WTC11 (cell line): ENCODE measurements at regions not wholly inside any gene's neighbourhood (a gene's known extent, or its start where the extent isn't known, plus 50 kb on each side); places are given as distances from the start of the nearest gene placed in this dataset.

Experiments used
- ATAC-seq: fragments of 200-7000 bp; cut with Tn5 transposase; 2 replicates; pipeline ENCODE4 v1.10.0; 2021; ENCODE audit warnings: mild to moderate bottlenecking, moderate library complexity
- CTCF ChIA-PET: fragments of 300-600 bp; sonication (Branson Sonifier 250); formaldehyde crosslinking; loops from one replicate; lab custom pipeline; 2021; ENCODE audit warnings: antibody characterized with exemption; lab: Charles Lee
- POLR2A ChIA-PET: fragments of 350-600 bp; sonication (Branson Sonifier 250); formaldehyde crosslinking; loops from one replicate; lab custom pipeline; 2021; ENCODE audit warnings: antibody characterized with exemption; lab: Charles Lee
- DNase-seq: peaks from one replicate; pipeline ENCODE4 v3.0.0; 2021; ENCODE audit warnings: low spot score
- H3K27ac Mint-ChIP-seq: 2 replicates; pipeline ENCODE4 v1.8.0; 2021; ENCODE audit warnings: mixed read lengths
- H3K27me3 Mint-ChIP-seq: 2 replicates; pipeline ENCODE4 v1.8.0; 2021; ENCODE audit warnings: low read depth, mild to moderate bottlenecking, moderate library complexity, mixed read lengths
- H3K36me3 Mint-ChIP-seq: 2 replicates; pipeline ENCODE4 v1.8.0; 2021; ENCODE audit warnings: mixed read lengths
- H3K4me1 Mint-ChIP-seq: 2 replicates; pipeline ENCODE4 v1.8.0; 2022; ENCODE audit warnings: mixed read lengths
- H3K4me3 Mint-ChIP-seq: 2 replicates; pipeline ENCODE4 v1.8.0; 2021; ENCODE audit warnings: mild to moderate bottlenecking, moderate library complexity, mixed read lengths
- H3K9me3 Mint-ChIP-seq: 2 replicates; pipeline ENCODE4 v1.8.0; 2021; ENCODE audit warnings: mixed read lengths
- CDX4 ChIP-seq: fragments of 250-450 bp; sonication (Bioruptor Pico); IDR thresholded peaks from 2 replicates; pipeline ENCODE4 v1.9.0; 2021; ENCODE audit warnings: moderate library complexity, mild to moderate bottlenecking, inconsistent platforms, borderline replicate concordance
- CTCF ChIP-seq: fragments of 200-600 bp; IDR thresholded peaks from 2 replicates; pipeline ENCODE4 v1.8.0; 2022; ENCODE audit warnings: antibody characterized with exemption
- ESRRA ChIP-seq: sonication (generic); formaldehyde crosslinking; IDR thresholded peaks from 2 replicates; pipeline ENCODE4 v1.8.1; 2022; ENCODE audit warnings: mild to moderate bottlenecking, missing genetic modification reagents, borderline replicate concordance
- ETV6 ChIP-seq: sonication (generic); formaldehyde crosslinking; IDR thresholded peaks from 2 replicates; pipeline ENCODE4 v1.8.1; 2022; ENCODE audit warnings: mild to moderate bottlenecking, missing genetic modification reagents
- FOXP4 ChIP-seq: sonication (generic); formaldehyde crosslinking; IDR thresholded peaks from 2 replicates; pipeline ENCODE4 v1.8.0; 2022; ENCODE audit warnings: mild to moderate bottlenecking, missing genetic modification reagents
- GABPB1 ChIP-seq: sonication (generic); formaldehyde crosslinking; IDR thresholded peaks from 2 replicates; pipeline ENCODE4 v1.8.1; 2023; ENCODE audit warnings: mild to moderate bottlenecking, missing genetic modification reagents
- JAZF1 ChIP-seq: fragments of 250-450 bp; sonication (Bioruptor Pico); IDR thresholded peaks from 2 replicates; pipeline ENCODE4 v1.9.0; 2021; ENCODE audit warnings: moderate library complexity, mild to moderate bottlenecking, inconsistent platforms
- NR2C2 ChIP-seq: sonication (generic); formaldehyde crosslinking; IDR thresholded peaks from 2 replicates; pipeline ENCODE4 v1.8.0; 2022; ENCODE audit warnings: mild to moderate bottlenecking, missing genetic modification reagents
- NR3C1 ChIP-seq: sonication (generic); formaldehyde crosslinking; conservative IDR thresholded peaks from 2 replicates; pipeline ENCODE4 v1.8.1; 2023; ENCODE audit warnings: low read depth, mild to moderate bottlenecking, missing genetic modification reagents
- SMAD4 ChIP-seq: sonication (generic); formaldehyde crosslinking; IDR thresholded peaks from 2 replicates; pipeline ENCODE4 v1.8.0; 2022; ENCODE audit warnings: mild to moderate bottlenecking, missing genetic modification reagents
- SOX15 ChIP-seq: fragments of 250-450 bp; sonication (Bioruptor Pico); IDR thresholded peaks from 2 replicates; pipeline ENCODE4 v1.9.0; 2021; ENCODE audit warnings: mild to moderate bottlenecking
- TEAD1 ChIP-seq: sonication (generic); formaldehyde crosslinking; IDR thresholded peaks from 2 replicates; pipeline ENCODE4 v1.8.0; 2022; ENCODE audit warnings: mild to moderate bottlenecking, missing genetic modification reagents
- USF2 ChIP-seq: sonication (generic); formaldehyde crosslinking; IDR thresholded peaks from 2 replicates; pipeline ENCODE4 v1.8.1; 2023; ENCODE audit warnings: mild to moderate bottlenecking, missing genetic modification reagents, moderate library complexity
- ZNF219 ChIP-seq: sonication (generic); formaldehyde crosslinking; IDR thresholded peaks from 2 replicates; pipeline ENCODE4 v1.8.0; 2023; ENCODE audit warnings: missing genetic modification reagents, mild to moderate bottlenecking, borderline replicate concordance
- TF ChIP-seq, protein P1 (sequence below): sonication (generic); formaldehyde crosslinking; IDR thresholded peaks from 2 replicates; pipeline ENCODE4 v1.8.0; 2023; ENCODE audit warnings: missing genetic modification reagents, mild to moderate bottlenecking, borderline replicate concordance
- TF ChIP-seq, protein P2 (sequence below): sonication (generic); formaldehyde crosslinking; IDR thresholded peaks from 2 replicates; pipeline ENCODE4 v1.8.1; 2023; ENCODE audit warnings: mild to moderate bottlenecking, missing genetic modification reagents
- TF ChIP-seq, protein P3 (sequence below): fragments of 250-450 bp; sonication (Bioruptor Pico); IDR thresholded peaks from 2 replicates; pipeline ENCODE4 v1.9.0; 2021; ENCODE audit warnings: mild to moderate bottlenecking
- TF ChIP-seq, protein P4 (sequence below): sonication (generic); formaldehyde crosslinking; IDR thresholded peaks from 2 replicates; pipeline ENCODE4 v1.8.0; 2023; ENCODE audit warnings: missing genetic modification reagents
- TF ChIP-seq, protein P5 (sequence below): sonication (generic); formaldehyde crosslinking; IDR thresholded peaks from 2 replicates; pipeline ENCODE4 v1.8.0; 2022; ENCODE audit warnings: mild to moderate bottlenecking, missing genetic modification reagents

DNA sequence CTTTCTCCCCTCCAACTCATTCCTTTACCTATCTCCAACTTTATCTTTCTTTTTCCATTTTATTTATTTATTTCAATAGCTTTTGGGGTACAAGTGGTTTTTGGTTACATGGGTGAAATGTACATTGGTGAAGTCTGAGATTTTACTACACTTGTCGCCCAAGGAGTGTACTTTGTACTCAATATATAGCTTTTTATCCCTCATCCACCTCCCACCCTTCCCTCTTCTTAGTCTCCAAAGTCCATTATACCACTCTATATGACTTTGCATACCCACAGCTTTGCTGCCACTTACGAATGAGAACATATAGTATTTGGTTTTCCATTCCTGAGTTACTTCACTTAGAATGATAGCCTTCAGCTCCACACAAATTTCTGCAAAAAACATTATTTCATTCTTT is 152.6 kb upstream of the NUDT4 start (continued):
- TF ChIP-seq, protein P1, sequence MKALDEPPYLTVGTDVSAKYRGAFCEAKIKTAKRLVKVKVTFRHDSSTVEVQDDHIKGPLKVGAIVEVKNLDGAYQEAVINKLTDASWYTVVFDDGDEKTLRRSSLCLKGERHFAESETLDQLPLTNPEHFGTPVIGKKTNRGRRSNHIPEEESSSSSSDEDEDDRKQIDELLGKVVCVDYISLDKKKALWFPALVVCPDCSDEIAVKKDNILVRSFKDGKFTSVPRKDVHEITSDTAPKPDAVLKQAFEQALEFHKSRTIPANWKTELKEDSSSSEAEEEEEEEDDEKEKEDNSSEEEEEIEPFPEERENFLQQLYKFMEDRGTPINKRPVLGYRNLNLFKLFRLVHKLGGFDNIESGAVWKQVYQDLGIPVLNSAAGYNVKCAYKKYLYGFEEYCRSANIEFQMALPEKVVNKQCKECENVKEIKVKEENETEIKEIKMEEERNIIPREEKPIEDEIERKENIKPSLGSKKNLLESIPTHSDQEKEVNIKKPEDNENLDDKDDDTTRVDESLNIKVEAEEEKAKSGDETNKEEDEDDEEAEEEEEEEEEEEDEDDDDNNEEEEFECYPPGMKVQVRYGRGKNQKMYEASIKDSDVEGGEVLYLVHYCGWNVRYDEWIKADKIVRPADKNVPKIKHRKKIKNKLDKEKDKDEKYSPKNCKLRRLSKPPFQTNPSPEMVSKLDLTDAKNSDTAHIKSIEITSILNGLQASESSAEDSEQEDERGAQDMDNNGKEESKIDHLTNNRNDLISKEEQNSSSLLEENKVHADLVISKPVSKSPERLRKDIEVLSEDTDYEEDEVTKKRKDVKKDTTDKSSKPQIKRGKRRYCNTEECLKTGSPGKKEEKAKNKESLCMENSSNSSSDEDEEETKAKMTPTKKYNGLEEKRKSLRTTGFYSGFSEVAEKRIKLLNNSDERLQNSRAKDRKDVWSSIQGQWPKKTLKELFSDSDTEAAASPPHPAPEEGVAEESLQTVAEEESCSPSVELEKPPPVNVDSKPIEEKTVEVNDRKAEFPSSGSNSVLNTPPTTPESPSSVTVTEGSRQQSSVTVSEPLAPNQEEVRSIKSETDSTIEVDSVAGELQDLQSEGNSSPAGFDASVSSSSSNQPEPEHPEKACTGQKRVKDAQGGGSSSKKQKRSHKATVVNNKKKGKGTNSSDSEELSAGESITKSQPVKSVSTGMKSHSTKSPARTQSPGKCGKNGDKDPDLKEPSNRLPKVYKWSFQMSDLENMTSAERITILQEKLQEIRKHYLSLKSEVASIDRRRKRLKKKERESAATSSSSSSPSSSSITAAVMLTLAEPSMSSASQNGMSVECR (CRISPR knock-in tag), result no peak
- TF ChIP-seq USF2 (CRISPR knock-in tag), result no peak
- no peak for TF ChIP-seq JAZF1 (CRISPR knock-in tag)
- no peak for TF ChIP-seq SOX15 (CRISPR knock-in tag)
- TF ChIP-seq NR3C1 (CRISPR knock-in tag), result no peak
- TF ChIP-seq ZNF219, result no peak
- no peak for TF ChIP-seq CDX4 (CRISPR knock-in tag)

DNA sequence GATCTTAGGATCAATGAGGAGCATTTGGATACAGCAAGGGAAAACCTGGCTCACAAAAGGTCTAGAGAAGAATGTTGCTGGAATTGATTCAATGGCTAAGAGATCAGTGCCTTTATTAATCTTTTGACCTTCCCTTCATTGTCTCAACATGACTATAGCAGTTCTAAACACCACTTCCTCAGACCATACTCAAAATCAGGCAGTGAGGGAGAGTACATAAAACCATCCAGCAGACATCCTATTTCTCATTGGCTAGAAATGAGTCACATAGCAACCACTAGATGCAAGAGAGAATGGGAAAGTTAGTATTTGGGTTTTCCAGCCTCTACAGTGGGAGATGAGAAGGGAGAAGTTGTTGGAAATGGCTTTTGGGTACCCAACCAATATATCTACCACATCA is 151.4 kb upstream of the NUDT4 start:
- ChIA-PET POLR2A (no interaction called here), CTCF (no interaction called here)
- Mint-ChIP-seq H3K4me1 (peaks cover 13% of the 10 kb centered on the region), H3K27me3 (no peaks in the 10 kb centered on the region; the same call in 1 of the 2 replicates), H3K36me3 (peaks cover 18% of the 10 kb centered on the region), H3K9me3 (peaks cover 28% of the 10 kb centered on the region), H3K4me3 (no peak overlapping the region), H3K27ac (no peak overlapping the region)
- ATAC-seq (no peak), DNase-seq (no peak)
- TF ChIP-seq CTCF (no peak), ETV6 (CRISPR knock-in tag) (no peak), FOXP4 (no peak), ESRRA (CRISPR knock-in tag) (no peak), SMAD4 (CRISPR knock-in tag) (no peak), GABPB1 (no peak), TEAD1 (no peak), NR2C2 (CRISPR knock-in tag) (no peak)
- TF ChIP-seq, protein P2, sequence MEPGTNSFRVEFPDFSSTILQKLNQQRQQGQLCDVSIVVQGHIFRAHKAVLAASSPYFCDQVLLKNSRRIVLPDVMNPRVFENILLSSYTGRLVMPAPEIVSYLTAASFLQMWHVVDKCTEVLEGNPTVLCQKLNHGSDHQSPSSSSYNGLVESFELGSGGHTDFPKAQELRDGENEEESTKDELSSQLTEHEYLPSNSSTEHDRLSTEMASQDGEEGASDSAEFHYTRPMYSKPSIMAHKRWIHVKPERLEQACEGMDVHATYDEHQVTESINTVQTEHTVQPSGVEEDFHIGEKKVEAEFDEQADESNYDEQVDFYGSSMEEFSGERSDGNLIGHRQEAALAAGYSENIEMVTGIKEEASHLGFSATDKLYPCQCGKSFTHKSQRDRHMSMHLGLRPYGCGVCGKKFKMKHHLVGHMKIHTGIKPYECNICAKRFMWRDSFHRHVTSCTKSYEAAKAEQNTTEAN (CRISPR knock-in tag), result no peak
- TF ChIP-seq, protein P3, sequence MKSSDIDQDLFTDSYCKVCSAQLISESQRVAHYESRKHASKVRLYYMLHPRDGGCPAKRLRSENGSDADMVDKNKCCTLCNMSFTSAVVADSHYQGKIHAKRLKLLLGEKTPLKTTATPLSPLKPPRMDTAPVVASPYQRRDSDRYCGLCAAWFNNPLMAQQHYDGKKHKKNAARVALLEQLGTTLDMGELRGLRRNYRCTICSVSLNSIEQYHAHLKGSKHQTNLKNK, result no peak
- TF ChIP-seq, protein P4, sequence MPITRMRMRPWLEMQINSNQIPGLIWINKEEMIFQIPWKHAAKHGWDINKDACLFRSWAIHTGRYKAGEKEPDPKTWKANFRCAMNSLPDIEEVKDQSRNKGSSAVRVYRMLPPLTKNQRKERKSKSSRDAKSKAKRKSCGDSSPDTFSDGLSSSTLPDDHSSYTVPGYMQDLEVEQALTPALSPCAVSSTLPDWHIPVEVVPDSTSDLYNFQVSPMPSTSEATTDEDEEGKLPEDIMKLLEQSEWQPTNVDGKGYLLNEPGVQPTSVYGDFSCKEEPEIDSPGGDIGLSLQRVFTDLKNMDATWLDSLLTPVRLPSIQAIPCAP, result no peak
- TF ChIP-seq, protein P5, sequence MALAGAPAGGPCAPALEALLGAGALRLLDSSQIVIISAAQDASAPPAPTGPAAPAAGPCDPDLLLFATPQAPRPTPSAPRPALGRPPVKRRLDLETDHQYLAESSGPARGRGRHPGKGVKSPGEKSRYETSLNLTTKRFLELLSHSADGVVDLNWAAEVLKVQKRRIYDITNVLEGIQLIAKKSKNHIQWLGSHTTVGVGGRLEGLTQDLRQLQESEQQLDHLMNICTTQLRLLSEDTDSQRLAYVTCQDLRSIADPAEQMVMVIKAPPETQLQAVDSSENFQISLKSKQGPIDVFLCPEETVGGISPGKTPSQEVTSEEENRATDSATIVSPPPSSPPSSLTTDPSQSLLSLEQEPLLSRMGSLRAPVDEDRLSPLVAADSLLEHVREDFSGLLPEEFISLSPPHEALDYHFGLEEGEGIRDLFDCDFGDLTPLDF (CRISPR knock-in tag), result no peak
